K562 (cell line): ENCODE measurements at regions not wholly inside any gene's neighbourhood (a gene's known extent, or its start where the extent isn't known, plus 50 kb on each side); places are given as distances from the start of the nearest gene placed in this dataset.

Source experiments
- ATAC-seq: fragments of 200-7000 bp; cut with Tn5 transposase; 3 replicates; pipeline ENCODE4 v1.9.1; 2020; ENCODE audit warnings: moderate library complexity
- BruUV-seq: library from RNA; stranded (reverse); fragments of 400-500 nt; replicated peaks from 2 replicates; lab custom pipeline; 2021; lab: Mats Ljungman, UMichigan
- CTCF ChIA-PET: fragments of 300-600 bp; formaldehyde crosslinking; extraction: SDS; loops from one replicate; lab custom pipeline; 2021; ENCODE audit warnings: low intra/inter-chr PET ratio; lab: Yijun Ruan, JAX
- POLR2A ChIA-PET: fragments of 300-600, 350-650 bp; sonication (Branson Sonifier 250); formaldehyde crosslinking; extraction: SDS; loops from one replicate; lab custom pipeline; 2021; ENCODE audit warnings: antibody characterized with exemption, inconsistent platforms; lab: Yijun Ruan, JAX
- DNase-seq, 4 experiments: peaks; one replicate each; pipeline versions ENCODE4 v3.0.0 to v3.0.0-alpha.2; 2011 to 2018; ENCODE audit warnings: low spot score in 3 of 4, mixed read lengths in 3 of 4; ENCODE audit errors: extremely low read depth in 1 of 4
- FAIRE-seq: peaks from 2 replicates; lab custom pipeline; 2011; peaks lifted over from hg19 to GRCh38; lab: Jason Lieb, UNC
- H2AFZ ChIP-seq: 2 replicates; pipeline ENCODE4 v1.6.0; 2011; ENCODE audit warnings: low read depth, low read length, control low read depth, inconsistent platforms
- H3K27ac ChIP-seq: fragments of 200-600 bp; 3 replicates; pipeline ENCODE4 v1.8.0; 2011; ENCODE audit warnings: low read depth, mild to moderate bottlenecking, control low read depth, inconsistent platforms, low read length, moderate library complexity, mixed read lengths; ENCODE audit errors: extremely low read depth
- H3K27me3 ChIP-seq, 2 experiments: fragments of 300-600 bp in 1 of 2; 2 replicates in 1 of 2; 3 replicates in 1 of 2; pipeline versions ENCODE4 v1.6.0 to v1.8.0; 2011; ENCODE audit warnings: inconsistent platforms in 2 of 2, low read length in 2 of 2, mild to moderate bottlenecking in 1 of 2, mixed read lengths in 1 of 2, moderate library complexity in 1 of 2; ENCODE audit not compliant: control insufficient read depth in 2 of 2, insufficient read depth in 2 of 2
- H3K36me3 ChIP-seq: fragments of 300-600 bp; 3 replicates; pipeline ENCODE4 v1.8.0; 2011; ENCODE audit warnings: mild to moderate bottlenecking, low read length, inconsistent platforms; ENCODE audit not compliant: control insufficient read depth, insufficient read depth
- H3K4me1 ChIP-seq, 2 experiments: fragments of 200-600 bp in 1 of 2; replicated peaks in 1 of 2; 2 replicates in 1 of 2; 3 replicates in 1 of 2; pipeline versions ENCODE4 v1.5.1 to v1.8.0; 2011; ENCODE audit warnings: inconsistent platforms in 2 of 2, low read length in 2 of 2, mild to moderate bottlenecking in 1 of 2, mixed read lengths in 1 of 2, moderate library complexity in 1 of 2; ENCODE audit not compliant: control insufficient read depth in 2 of 2, insufficient read depth in 2 of 2
- H3K4me2 ChIP-seq: 2 replicates; pipeline ENCODE4 v1.6.1; 2011; ENCODE audit warnings: low read length, control low read depth, inconsistent platforms, mixed read lengths; ENCODE audit not compliant: insufficient read depth
- H3K4me3 ChIP-seq: fragments of 200-600 bp; sonication (generic), shearing (Covaris generic); 2 replicates; pipeline ENCODE4 v1.5.1; 2016; ENCODE audit warnings: control low read depth, inconsistent platforms
- H3K79me2 ChIP-seq: fragments of 200-600 bp; 3 replicates; pipeline ENCODE4 v1.8.0; 2011; ENCODE audit warnings: low read length, inconsistent platforms; ENCODE audit not compliant: control insufficient read depth, insufficient read depth
- H3K9ac ChIP-seq, 2 experiments: 2 replicates each; pipeline versions ENCODE4 v1.6.0 to v1.6.1; 2011; ENCODE audit warnings: low read depth in 2 of 2, low read length in 2 of 2, control low read depth in 1 of 2, inconsistent platforms in 1 of 2, mild to moderate bottlenecking in 1 of 2, mixed read lengths in 1 of 2; ENCODE audit not compliant: insufficient read depth in 1 of 2
- H3K9me1 ChIP-seq: one replicate; pipeline ENCODE4 v1.6.0; 2011; ENCODE audit warnings: inconsistent platforms, mild to moderate bottlenecking, low read length, moderate library complexity; ENCODE audit not compliant: control insufficient read depth, insufficient read depth
- H3K9me3 ChIP-seq: replicated peaks from 2 replicates; pipeline ENCODE4 v1.5.1; 2011; ENCODE audit warnings: low read depth, low read length, inconsistent platforms; ENCODE audit not compliant: control insufficient read depth, insufficient read depth
- H4K20me1 ChIP-seq: replicated peaks from 2 replicates; pipeline ENCODE4 v1.6.1; 2011; ENCODE audit warnings: low read length, inconsistent platforms, mixed read lengths; ENCODE audit not compliant: control insufficient read depth, insufficient read depth
- ETS2 ChIP-seq: IDR thresholded peaks from 2 replicates; pipeline ENCODE4 v1.6.1; 2016; ENCODE audit warnings: borderline replicate concordance, missing genetic modification characterization, mild to moderate bottlenecking, moderate library complexity, missing compliant biosample characterization; ENCODE audit not compliant: poor library complexity, severe bottlenecking
- FUS ChIP-seq: fragments of 200-400 bp; formaldehyde crosslinking; optimal IDR thresholded peaks from 2 replicates; pipeline ENCODE3; 2017; ENCODE audit warnings: low read depth, low read length
- HDAC3 ChIP-seq: fragments of 450-650 bp; IDR thresholded peaks from 2 replicates; pipeline ENCODE4 v1.6.1; 2018; ENCODE audit warnings: borderline replicate concordance, mild to moderate bottlenecking, moderate library complexity; ENCODE audit not compliant: partially characterized antibody
- IRF2 ChIP-seq: sonication (generic); formaldehyde crosslinking; IDR thresholded peaks from 2 replicates; pipeline ENCODE4 v1.8.1; 2022; ENCODE audit warnings: mild to moderate bottlenecking, missing genetic modification reagents
- KLF6 ChIP-seq: fragments of 250-450 bp; sonication (Bioruptor Pico); IDR thresholded peaks from 2 replicates; pipeline ENCODE4 v1.4.0; 2020; ENCODE audit warnings: mild to moderate bottlenecking, moderate library complexity, borderline replicate concordance
- MTA1 ChIP-seq: fragments of 450-650 bp; IDR thresholded peaks from 2 replicates; pipeline ENCODE4 v1.6.1; 2017; ENCODE audit warnings: borderline replicate concordance
- POLR3A ChIP-seq: IDR thresholded peaks from 2 replicates; pipeline ENCODE4 v1.6.1; 2011; ENCODE audit warnings: borderline replicate concordance, mild to moderate bottlenecking, moderate library complexity; ENCODE audit not compliant: insufficient read length, insufficient read depth; ENCODE audit errors: extremely low read depth
- SMARCC2 ChIP-seq: fragments of 450-650 bp; IDR thresholded peaks from 2 replicates; pipeline ENCODE4 v1.6.1; 2017; ENCODE audit warnings: antibody characterized with exemption, moderate library complexity, mild to moderate bottlenecking, low read depth
- TARDBP ChIP-seq: fragments of 450-650 bp; IDR thresholded peaks from 2 replicates; pipeline ENCODE4 v1.6.1; 2016
- ZFPM2 ChIP-seq: fragments of 250-450 bp; sonication (Bioruptor Pico); IDR thresholded peaks from 2 replicates; pipeline ENCODE4 v1.5.1; 2022; ENCODE audit warnings: mild to moderate bottlenecking
- ZNF589 ChIP-seq: fragments of 200-800 bp; sonication (Bioruptor generic); IDR thresholded peaks from 2 replicates; pipeline ENCODE4 v1.6.1; 2016; ENCODE audit warnings: low read depth, missing genetic modification characterization, missing compliant biosample characterization
- ZNF780A ChIP-seq: fragments of 250-450 bp; sonication (Bioruptor Pico); IDR thresholded peaks from 2 replicates; pipeline ENCODE4 v1.5.0; 2021; ENCODE audit warnings: mild to moderate bottlenecking
- WGBS: fragments of 100-300 bp; shearing (Covaris generic); methylation state at CpG from one replicate; pipeline ENCODE4 v1.1.6; 2016; ENCODE audit warnings: low coverage, mixed read lengths; ENCODE audit not compliant: insufficient coverage; ENCODE audit errors: missing lambda C conversion rate; 5-methylcytosine and 5-hydroxymethylcytosine counted together
- in situ Hi-C: fragments of 300-500 bp; cut with MboI; formaldehyde crosslinking; loops from 4 replicates; pipeline ENCODE4 v1.15.0; 2018; ENCODE audit warnings: inconsistent platforms, mixed read lengths
- intact Hi-C: fragments of 100-400 bp; cut with micrococcal nuclease; formaldehyde crosslinking; loops from 2 replicates; pipeline ENCODE4 v1.14.2; 2022
- TF ChIP-seq, protein P1 (sequence below): fragments of 450-650 bp; formaldehyde crosslinking; IDR thresholded peaks from 2 replicates; pipeline ENCODE4 v1.4.0; 2020; ENCODE audit warnings: mild to moderate bottlenecking, moderate library complexity
- TF ChIP-seq, protein P2 (sequence below): fragments of 450-650 bp; formaldehyde crosslinking; IDR thresholded peaks from 2 replicates; pipeline ENCODE4 v1.4.0; 2020; ENCODE audit warnings: mild to moderate bottlenecking, moderate library complexity
- TF ChIP-seq, protein P3 (sequence below): IDR thresholded peaks from 2 replicates; pipeline ENCODE4 v1.6.1; 2016; ENCODE audit warnings: missing genetic modification characterization, missing compliant biosample characterization
- TF ChIP-seq, protein P4 (sequence below): sonication (generic); formaldehyde crosslinking; IDR thresholded peaks from 2 replicates; pipeline ENCODE4 v1.8.0; 2022; ENCODE audit warnings: mild to moderate bottlenecking, missing genetic modification reagents, borderline replicate concordance

DNA sequence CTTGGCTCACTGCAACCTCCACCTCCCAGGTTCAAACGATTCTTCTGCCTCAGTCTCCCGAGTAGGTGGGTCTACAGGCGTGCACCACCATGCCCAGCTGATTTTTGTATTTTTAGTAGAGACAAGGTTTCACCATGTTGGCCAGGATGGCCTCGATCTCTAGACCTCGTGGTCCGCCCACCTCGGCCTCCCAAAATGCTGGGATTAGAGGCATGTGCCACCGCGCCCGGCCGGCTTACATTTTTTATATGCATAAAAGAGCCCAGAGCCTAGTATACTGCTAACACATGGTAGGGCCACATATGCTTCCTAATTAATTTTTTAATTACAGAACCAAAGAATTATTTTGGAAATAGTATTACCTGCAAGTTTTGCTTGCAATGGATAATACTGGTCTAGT, 1325.4 kb downstream of the PLA2G4A start (continued):
- no peak for TF ChIP-seq ETS2
- no peak for TF ChIP-seq ZNF780A
- no peak for TF ChIP-seq FUS
- no peak for TF ChIP-seq IRF2 (CRISPR knock-in tag)

DNA sequence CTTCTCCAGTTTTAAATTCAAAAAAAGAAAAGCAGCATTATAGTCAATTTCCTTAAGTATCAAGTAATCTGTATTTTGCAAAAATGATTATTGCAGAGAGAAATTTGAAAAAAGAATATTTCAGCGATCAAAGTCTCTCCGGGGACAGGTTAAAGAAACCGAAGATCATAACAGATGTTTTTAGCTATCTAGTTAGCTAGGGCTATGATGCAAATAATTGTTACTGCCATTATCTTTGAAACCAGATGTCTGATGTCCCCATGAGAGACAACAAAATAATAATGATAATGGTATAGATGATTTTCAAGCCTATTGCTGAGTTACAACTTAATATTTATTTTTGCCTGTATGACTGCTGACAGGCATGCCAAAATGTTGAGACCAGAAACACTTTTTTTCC, 1326.0 kb downstream of the PLA2G4A start:
- Histone ChIP-seq H3K9me3 (no peaks in the 10 kb centered on the region), H4K20me1 (no peaks in the 10 kb centered on the region), H3K36me3 (no peaks in the 10 kb centered on the region), H3K27me3 (no peaks in the 10 kb centered on the region), H3K4me2 (no peak overlapping the region), H2AFZ (no peak overlapping the region), H3K27ac (no peak overlapping the region), H3K9me1 (no peaks in the 10 kb centered on the region), H3K79me2 (no peaks in the 10 kb centered on the region), H3K4me3 (no peak overlapping the region), H3K4me1 (no peaks in the 10 kb centered on the region), H3K9ac (no peak overlapping the region)
- no peak for FAIRE-seq
- intact Hi-C loops = no loop called here
- in situ Hi-C loops = no loop called here
- ATAC-seq = no peak
- DNase-seq = no peak
- BruUV-seq = no TSS peak
- 1% methylated on average over 3 of the region's 3 CpGs for WGBS
- ChIA-PET CTCF (no interaction called here), POLR2A (no interaction called here)
- TF ChIP-seq, protein P1, sequence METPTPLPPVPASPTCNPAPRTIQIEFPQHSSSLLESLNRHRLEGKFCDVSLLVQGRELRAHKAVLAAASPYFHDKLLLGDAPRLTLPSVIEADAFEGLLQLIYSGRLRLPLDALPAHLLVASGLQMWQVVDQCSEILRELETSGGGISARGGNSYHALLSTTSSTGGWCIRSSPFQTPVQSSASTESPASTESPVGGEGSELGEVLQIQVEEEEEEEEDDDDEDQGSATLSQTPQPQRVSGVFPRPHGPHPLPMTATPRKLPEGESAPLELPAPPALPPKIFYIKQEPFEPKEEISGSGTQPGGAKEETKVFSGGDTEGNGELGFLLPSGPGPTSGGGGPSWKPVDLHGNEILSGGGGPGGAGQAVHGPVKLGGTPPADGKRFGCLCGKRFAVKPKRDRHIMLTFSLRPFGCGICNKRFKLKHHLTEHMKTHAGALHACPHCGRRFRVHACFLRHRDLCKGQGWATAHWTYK (CRISPR knock-in tag) = no peak
- TF ChIP-seq ZNF589 (CRISPR knock-in tag) (no peak), KLF6 (CRISPR knock-in tag) (no peak), TARDBP (no peak), POLR3A (no peak), ZFPM2 (no peak), HDAC3 (no peak), MTA1 (no peak), SMARCC2 (no peak)
- TF ChIP-seq, protein P2, sequence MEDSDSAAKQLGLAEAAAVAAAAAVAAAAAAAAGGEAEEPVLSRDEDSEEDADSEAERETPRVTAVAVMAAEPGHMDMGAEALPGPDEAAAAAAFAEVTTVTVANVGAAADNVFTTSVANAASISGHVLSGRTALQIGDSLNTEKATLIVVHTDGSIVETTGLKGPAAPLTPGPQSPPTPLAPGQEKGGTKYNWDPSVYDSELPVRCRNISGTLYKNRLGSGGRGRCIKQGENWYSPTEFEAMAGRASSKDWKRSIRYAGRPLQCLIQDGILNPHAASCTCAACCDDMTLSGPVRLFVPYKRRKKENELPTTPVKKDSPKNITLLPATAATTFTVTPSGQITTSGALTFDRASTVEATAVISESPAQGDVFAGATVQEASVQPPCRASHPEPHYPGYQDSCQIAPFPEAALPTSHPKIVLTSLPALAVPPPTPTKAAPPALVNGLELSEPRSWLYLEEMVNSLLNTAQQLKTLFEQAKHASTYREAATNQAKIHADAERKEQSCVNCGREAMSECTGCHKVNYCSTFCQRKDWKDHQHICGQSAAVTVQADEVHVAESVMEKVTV (CRISPR knock-in tag) = no peak
- TF ChIP-seq, protein P3, sequence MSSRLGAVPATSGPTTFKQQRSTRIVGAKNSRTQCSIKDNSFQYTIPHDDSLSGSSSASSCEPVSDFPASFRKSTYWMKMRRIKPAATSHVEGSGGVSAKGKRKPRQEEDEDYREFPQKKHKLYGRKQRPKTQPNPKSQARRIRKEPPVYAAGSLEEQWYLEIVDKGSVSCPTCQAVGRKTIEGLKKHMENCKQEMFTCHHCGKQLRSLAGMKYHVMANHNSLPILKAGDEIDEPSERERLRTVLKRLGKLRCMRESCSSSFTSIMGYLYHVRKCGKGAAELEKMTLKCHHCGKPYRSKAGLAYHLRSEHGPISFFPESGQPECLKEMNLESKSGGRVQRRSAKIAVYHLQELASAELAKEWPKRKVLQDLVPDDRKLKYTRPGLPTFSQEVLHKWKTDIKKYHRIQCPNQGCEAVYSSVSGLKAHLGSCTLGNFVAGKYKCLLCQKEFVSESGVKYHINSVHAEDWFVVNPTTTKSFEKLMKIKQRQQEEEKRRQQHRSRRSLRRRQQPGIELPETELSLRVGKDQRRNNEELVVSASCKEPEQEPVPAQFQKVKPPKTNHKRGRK (tag) = no peak
- TF ChIP-seq, protein P4, sequence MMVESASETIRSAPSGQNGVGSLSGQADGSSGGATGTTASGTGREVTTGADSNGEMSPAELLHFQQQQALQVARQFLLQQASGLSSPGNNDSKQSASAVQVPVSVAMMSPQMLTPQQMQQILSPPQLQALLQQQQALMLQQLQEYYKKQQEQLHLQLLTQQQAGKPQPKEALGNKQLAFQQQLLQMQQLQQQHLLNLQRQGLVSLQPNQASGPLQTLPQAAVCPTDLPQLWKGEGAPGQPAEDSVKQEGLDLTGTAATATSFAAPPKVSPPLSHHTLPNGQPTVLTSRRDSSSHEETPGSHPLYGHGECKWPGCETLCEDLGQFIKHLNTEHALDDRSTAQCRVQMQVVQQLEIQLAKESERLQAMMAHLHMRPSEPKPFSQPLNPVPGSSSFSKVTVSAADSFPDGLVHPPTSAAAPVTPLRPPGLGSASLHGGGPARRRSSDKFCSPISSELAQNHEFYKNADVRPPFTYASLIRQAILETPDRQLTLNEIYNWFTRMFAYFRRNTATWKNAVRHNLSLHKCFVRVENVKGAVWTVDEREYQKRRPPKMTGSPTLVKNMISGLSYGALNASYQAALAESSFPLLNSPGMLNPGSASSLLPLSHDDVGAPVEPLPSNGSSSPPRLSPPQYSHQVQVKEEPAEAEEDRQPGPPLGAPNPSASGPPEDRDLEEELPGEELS = no peak
